ENCODE measurements at regions not wholly inside any gene's neighbourhood (a gene's known extent, or its start where the extent isn't known, plus 50 kb on each side); places are given as distances from the start of the nearest gene placed in this dataset.

- TF ChIP-seq, protein P1, sequence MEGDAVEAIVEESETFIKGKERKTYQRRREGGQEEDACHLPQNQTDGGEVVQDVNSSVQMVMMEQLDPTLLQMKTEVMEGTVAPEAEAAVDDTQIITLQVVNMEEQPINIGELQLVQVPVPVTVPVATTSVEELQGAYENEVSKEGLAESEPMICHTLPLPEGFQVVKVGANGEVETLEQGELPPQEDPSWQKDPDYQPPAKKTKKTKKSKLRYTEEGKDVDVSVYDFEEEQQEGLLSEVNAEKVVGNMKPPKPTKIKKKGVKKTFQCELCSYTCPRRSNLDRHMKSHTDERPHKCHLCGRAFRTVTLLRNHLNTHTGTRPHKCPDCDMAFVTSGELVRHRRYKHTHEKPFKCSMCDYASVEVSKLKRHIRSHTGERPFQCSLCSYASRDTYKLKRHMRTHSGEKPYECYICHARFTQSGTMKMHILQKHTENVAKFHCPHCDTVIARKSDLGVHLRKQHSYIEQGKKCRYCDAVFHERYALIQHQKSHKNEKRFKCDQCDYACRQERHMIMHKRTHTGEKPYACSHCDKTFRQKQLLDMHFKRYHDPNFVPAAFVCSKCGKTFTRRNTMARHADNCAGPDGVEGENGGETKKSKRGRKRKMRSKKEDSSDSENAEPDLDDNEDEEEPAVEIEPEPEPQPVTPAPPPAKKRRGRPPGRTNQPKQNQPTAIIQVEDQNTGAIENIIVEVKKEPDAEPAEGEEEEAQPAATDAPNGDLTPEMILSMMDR (IDR thresholded peaks at IDR 0.05): no peak
- TF ChIP-seq POLR2A (IDR thresholded peaks at IDR 0.05): no peak
Observed at GRCh38 chr18:65651192-65651591, 99.6 kb upstream of the CDH7 start.

All from Peyer's patch (tissue), 4 donors.